ENCODE measurements at regions not wholly inside any gene's neighbourhood (a gene's known extent, or its start where the extent isn't known, plus 50 kb on each side); places are given as distances from the start of the nearest gene placed in this dataset.
"Not testable (repeated sequence)": the region's sequence is repeated elsewhere in the genome, so short reads cannot be mapped to it uniquely, and the experiment has no call there.

DNA sequence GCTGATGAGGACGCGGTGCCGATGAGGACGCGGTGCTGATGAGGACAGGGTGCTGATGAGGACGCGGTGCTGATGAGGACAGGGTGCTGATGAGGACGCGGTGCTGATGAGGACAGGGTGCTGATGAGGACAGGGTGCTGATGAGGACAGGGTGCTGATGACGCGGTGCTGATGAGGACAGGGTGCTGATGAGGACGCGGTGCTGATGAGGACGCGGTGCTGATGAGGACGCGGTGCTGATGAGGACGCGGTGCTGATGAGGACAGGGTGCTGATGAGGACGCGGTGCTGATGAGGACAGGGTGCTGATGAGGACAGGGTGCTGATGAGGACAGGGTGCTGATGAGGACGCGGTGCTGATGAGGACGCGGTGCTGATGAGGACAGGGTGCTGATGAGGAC is 399.3 kb downstream of the SMOC2 start:
- not testable (repeated sequence) for H3K4me1 ChIP-seq (ENCODE audit: control insufficient read depth in 2 of 2, insufficient read depth in 2 of 2, low read length in 2 of 2); H3K4me3 ChIP-seq (ENCODE audit: low read length in 2 of 2); H3K36me3 ChIP-seq (ENCODE audit: control insufficient read depth in 2 of 2, insufficient read depth in 2 of 2, low read length in 1 of 2); H3K27me3 ChIP-seq (ENCODE audit: control insufficient read depth in 2 of 2, insufficient read depth in 1 of 2, low read length in 1 of 2); H3K27ac ChIP-seq (ENCODE audit: low read depth in 1 of 2, low read length in 1 of 2); DNase-seq (ENCODE audit: low read depth in 6 of 9, low spot score in 9 of 9)
- peaks cover 0 to 62% of the 10 kb centered on the region in 2 donors for H3K9me3 ChIP-seq (ENCODE audit: control insufficient read depth in 2 of 2, insufficient read depth in 1 of 2, low read length in 1 of 2)
- 91% methylated on average over 19 of the region's 25 CpGs for WGBS

DNA sequence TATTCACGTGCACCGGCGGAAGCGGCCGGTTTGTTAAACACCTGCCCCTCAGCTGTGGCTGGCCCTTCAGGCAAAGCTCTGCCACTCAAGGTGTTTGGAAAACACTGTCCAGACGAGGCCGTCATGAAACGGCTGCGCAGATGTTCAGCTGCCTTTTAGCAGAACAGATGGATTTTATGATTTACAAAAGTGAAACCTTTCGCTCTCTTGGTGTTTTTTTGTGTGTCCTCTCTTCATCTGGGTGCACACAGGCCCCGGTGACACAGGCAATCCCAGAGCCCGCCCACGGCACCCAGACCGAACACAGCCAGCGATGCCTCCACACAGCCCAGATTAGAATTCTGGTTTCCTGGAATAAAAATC is 397.0 kb downstream of the SMOC2 start:
- Histone ChIP-seq H3K27ac (ENCODE audit: low read depth in 1 of 2, low read length in 1 of 2) (no peak overlapping the region), H3K4me3 (ENCODE audit: low read length in 2 of 2) (no peak overlapping the region), H3K4me1 (ENCODE audit: control insufficient read depth in 2 of 2, insufficient read depth in 2 of 2, low read length in 2 of 2) (no peaks in the 10 kb centered on the region), H3K27me3 (ENCODE audit: control insufficient read depth in 2 of 2, insufficient read depth in 1 of 2, low read length in 1 of 2) (no peaks in the 10 kb centered on the region), H3K36me3 (ENCODE audit: control insufficient read depth in 2 of 2, insufficient read depth in 2 of 2, low read length in 1 of 2) (no peaks in the 10 kb centered on the region), H3K9me3 (ENCODE audit: control insufficient read depth in 2 of 2, insufficient read depth in 1 of 2, low read length in 1 of 2) (peaks cover 0 to 50% of the 10 kb centered on the region in 2 donors)
- DNase-seq (ENCODE audit: low read depth in 6 of 9, low spot score in 9 of 9): no peak
- WGBS: 91% methylated on average over 15 of the region's 15 CpGs

DNA sequence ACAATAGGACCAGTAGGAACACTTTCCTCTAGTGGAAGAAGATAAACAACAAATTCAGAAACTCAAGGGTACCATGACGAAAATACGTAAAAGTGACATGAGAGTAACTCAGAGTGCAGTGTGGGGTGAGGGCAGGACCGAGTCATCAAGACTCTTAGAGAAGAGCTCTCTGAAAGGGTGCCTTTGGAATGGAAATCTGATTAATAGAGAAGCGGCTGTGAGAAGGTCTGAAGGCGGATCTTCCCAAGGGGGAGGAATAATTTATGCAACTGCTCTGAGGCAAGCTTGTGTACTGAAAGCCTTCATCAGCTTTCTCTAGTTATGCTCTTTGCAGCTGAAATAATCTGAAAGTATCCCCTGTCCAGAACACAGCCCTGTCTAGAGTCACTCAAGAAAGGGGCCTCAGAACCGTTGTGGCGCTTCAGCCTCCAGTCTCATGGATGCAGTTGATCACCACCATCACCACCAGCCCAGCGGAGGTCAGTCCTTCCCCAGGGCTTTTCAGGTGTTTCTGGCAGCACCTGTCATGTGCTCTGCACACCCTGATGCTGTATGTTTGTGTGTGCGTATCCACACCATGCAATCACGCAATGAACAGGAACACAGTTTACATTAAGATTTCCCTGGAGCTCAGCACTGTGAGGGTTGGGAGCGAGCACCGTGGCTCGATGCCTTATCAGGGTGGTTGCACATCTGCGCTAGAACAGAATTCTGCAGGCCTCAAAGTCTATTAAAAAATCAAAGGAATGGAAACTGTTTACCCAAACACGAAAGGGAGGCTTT is 396.5 kb downstream of the SMOC2 start:
- WGBS: 79% methylated on average over 15 of the region's 15 CpGs
- Histone ChIP-seq H3K4me1 (ENCODE audit: control insufficient read depth in 2 of 2, insufficient read depth in 2 of 2, low read length in 2 of 2) (no peaks in the 10 kb centered on the region), H3K36me3 (ENCODE audit: control insufficient read depth in 2 of 2, insufficient read depth in 2 of 2, low read length in 1 of 2) (no peaks in the 10 kb centered on the region), H3K27me3 (ENCODE audit: control insufficient read depth in 2 of 2, insufficient read depth in 1 of 2, low read length in 1 of 2) (no peaks in the 10 kb centered on the region), H3K4me3 (ENCODE audit: low read length in 2 of 2) (no peak overlapping the region), H3K27ac (ENCODE audit: low read depth in 1 of 2, low read length in 1 of 2) (no peak overlapping the region), H3K9me3 (ENCODE audit: control insufficient read depth in 2 of 2, insufficient read depth in 1 of 2, low read length in 1 of 2) (peaks cover 0 to 45% of the 10 kb centered on the region in 2 donors)
- no peak for DNase-seq (ENCODE audit: low read depth in 6 of 9, low spot score in 9 of 9)

DNA sequence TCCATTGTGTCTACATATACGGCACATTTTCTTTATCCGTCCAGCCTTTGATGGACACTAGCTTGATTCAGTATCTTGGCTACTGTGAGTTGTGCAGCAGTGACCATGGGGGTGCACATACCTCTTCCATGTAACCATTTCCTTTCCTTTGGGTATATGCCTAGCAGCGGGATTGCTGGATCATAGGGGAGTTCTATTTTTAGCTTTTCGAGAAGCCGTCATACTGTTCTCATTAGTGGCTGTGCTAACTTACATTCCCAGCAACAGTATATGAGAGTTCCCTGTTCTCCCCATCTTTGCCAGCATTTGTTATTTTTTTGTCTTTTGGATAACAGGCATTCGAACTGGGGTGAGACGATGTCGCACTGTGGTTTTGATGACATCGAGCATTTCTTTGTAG is 395.0 kb downstream of the SMOC2 start:
- peaks cover 0 to 31% of the 10 kb centered on the region in 2 donors for H3K9me3 ChIP-seq (ENCODE audit: control insufficient read depth in 2 of 2, insufficient read depth in 1 of 2, low read length in 1 of 2)
- H3K4me1 ChIP-seq (ENCODE audit: control insufficient read depth in 2 of 2, insufficient read depth in 2 of 2, low read length in 2 of 2): no peaks in the 10 kb centered on the region
- H3K4me3 ChIP-seq (ENCODE audit: low read length in 2 of 2): no peak overlapping the region
- no peaks in the 10 kb centered on the region for H3K27me3 ChIP-seq (ENCODE audit: control insufficient read depth in 2 of 2, insufficient read depth in 1 of 2, low read length in 1 of 2)
- no peak for DNase-seq (ENCODE audit: low read depth in 6 of 9, low spot score in 9 of 9)
- no peaks in the 10 kb centered on the region for H3K36me3 ChIP-seq (ENCODE audit: control insufficient read depth in 2 of 2, insufficient read depth in 2 of 2, low read length in 1 of 2)
- no peak overlapping the region for H3K27ac ChIP-seq (ENCODE audit: low read depth in 1 of 2, low read length in 1 of 2)
- 97% methylated on average over 9 of the region's 9 CpGs for WGBS

DNA sequence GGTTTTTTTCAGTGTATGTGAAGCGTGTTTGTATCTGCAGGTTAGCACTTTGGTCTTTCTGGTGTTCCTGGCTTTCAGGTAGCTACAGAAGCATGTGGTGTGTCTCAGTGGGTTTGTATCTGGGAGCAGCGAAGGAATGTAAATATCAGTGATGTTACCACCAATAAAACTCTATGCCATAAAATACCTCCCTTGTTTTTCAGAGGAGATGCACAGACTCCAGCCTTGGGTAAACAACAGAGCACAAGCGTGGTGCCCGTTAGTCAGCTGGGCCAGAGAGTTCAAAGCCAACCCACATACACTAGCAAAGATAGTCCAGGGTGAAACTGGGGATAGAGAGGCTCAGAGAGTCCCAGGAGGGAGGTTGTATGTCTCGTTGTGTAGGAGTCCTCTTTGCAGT is 393.8 kb downstream of the SMOC2 start:
- H3K4me3 ChIP-seq (ENCODE audit: low read length in 2 of 2): no peak overlapping the region
- no peak for DNase-seq (ENCODE audit: low read depth in 6 of 9, low spot score in 9 of 9)
- no peak overlapping the region for H3K27ac ChIP-seq (ENCODE audit: low read depth in 1 of 2, low read length in 1 of 2)
- 75% methylated on average over 5 of the region's 5 CpGs for WGBS
- no peaks in the 10 kb centered on the region for H3K27me3 ChIP-seq (ENCODE audit: control insufficient read depth in 2 of 2, insufficient read depth in 1 of 2, low read length in 1 of 2)
- no peaks in the 10 kb centered on the region for H3K36me3 ChIP-seq (ENCODE audit: control insufficient read depth in 2 of 2, insufficient read depth in 2 of 2, low read length in 1 of 2)
- H3K4me1 ChIP-seq (ENCODE audit: control insufficient read depth in 2 of 2, insufficient read depth in 2 of 2, low read length in 2 of 2): no peaks in the 10 kb centered on the region
- peaks cover 0 to 23% of the 10 kb centered on the region in 2 donors for H3K9me3 ChIP-seq (ENCODE audit: control insufficient read depth in 2 of 2, insufficient read depth in 1 of 2, low read length in 1 of 2)

DNA sequence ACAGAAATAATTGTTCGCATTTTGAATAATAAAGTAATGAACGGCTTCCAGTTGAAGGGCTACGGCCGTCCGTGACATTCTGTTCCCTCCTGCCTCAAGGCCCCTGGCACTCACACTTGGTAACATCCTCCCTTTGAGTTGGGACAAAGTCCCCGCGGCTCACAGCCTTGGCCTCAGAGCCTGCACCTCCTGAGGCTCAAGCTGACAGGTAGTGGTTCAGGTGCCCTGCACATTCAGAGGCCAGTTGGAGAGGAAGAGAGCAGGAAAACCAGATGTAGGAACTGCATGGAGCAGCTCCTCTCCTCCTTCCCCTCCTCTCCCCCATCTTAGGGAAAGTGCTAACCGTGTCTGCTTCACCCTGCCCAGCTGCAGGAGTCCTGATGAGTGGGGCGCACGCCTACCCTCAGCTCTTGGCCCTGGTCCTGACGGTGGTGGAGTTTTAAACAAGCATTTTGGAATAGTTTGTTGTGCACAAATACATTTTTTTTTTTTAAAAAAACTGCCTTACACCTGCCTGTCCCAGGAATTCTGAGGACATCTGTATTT is 393.1 kb downstream of the SMOC2 start:
- DNase-seq (ENCODE audit: low read depth in 6 of 9, low spot score in 9 of 9): no peak
- no peaks in the 10 kb centered on the region for H3K36me3 ChIP-seq (ENCODE audit: control insufficient read depth in 2 of 2, insufficient read depth in 2 of 2, low read length in 1 of 2)
- no peak overlapping the region for H3K4me3 ChIP-seq (ENCODE audit: low read length in 2 of 2)
- H3K27ac ChIP-seq (ENCODE audit: low read depth in 1 of 2, low read length in 1 of 2): no peak overlapping the region
- peaks cover 0 to 16% of the 10 kb centered on the region in 2 donors for H3K9me3 ChIP-seq (ENCODE audit: control insufficient read depth in 2 of 2, insufficient read depth in 1 of 2, low read length in 1 of 2)
- no peaks in the 10 kb centered on the region for H3K27me3 ChIP-seq (ENCODE audit: control insufficient read depth in 2 of 2, insufficient read depth in 1 of 2, low read length in 1 of 2)
- 75% methylated on average over 11 of the region's 11 CpGs for WGBS
- H3K4me1 ChIP-seq (ENCODE audit: control insufficient read depth in 2 of 2, insufficient read depth in 2 of 2, low read length in 2 of 2): no peaks in the 10 kb centered on the region

DNA sequence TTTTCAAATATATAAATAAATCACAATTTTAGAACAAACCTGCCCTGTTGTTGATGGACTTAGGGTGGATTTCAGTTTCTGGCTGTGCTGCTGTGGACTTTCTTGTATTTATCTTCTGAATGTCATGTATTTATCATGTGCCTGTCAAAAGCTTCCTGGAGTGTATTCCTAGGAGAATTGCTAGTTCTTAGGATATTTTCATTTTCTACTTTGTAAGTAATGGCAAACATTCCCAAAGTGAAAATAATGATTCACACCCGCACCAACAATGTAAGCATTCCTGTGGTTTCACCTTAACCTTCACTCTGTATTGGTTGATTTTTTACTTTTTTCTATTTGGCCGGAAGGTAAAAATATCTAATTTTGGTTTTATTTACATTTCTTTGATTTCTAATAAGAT is 387.8 kb downstream of the SMOC2 start:
- WGBS: 91% methylated on average over 2 of the region's 2 CpGs

DNA sequence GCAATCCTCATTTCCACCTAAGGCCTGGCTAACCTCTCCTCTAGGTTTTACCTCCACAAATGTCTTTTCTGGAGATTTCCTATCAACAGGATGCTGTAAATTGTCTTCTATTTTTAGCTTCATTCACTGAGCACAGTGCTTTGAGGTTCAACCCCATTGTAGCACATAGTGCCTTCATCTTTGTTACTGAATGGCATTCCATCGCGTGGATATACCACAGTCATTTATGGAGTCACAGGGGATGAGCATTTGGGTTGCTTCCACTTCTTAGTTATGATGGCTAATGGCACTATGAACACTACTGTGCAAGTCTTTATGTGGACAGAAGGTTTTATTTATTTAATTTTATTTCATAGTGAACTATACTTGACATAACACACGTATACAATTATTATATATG is 387.1 kb downstream of the SMOC2 start:
- DNase-seq (ENCODE audit: low read depth in 6 of 9, low spot score in 9 of 9): no peak
- Histone ChIP-seq H3K4me1 (ENCODE audit: control insufficient read depth in 2 of 2, insufficient read depth in 2 of 2, low read length in 2 of 2) (no peaks in the 10 kb centered on the region), H3K4me3 (ENCODE audit: low read length in 2 of 2) (no peak overlapping the region), H3K36me3 (ENCODE audit: control insufficient read depth in 2 of 2, insufficient read depth in 2 of 2, low read length in 1 of 2) (no peaks in the 10 kb centered on the region), H3K9me3 (ENCODE audit: control insufficient read depth in 2 of 2, insufficient read depth in 1 of 2, low read length in 1 of 2) (peaks cover 0 to 25% of the 10 kb centered on the region in 2 donors), H3K27me3 (ENCODE audit: control insufficient read depth in 2 of 2, insufficient read depth in 1 of 2, low read length in 1 of 2) (no peaks in the 10 kb centered on the region), H3K27ac (ENCODE audit: low read depth in 1 of 2, low read length in 1 of 2) (no peak overlapping the region)
- WGBS: 92% methylated on average over 3 of the region's 3 CpGs

More for the DNA sequence above, 387.8 kb downstream of the SMOC2 start:
- DNase-seq (ENCODE audit: low read depth in 6 of 9, low spot score in 9 of 9): no peak
- no peaks in the 10 kb centered on the region for H3K4me1 ChIP-seq (ENCODE audit: control insufficient read depth in 2 of 2, insufficient read depth in 2 of 2, low read length in 2 of 2)
- H3K27ac ChIP-seq (ENCODE audit: low read depth in 1 of 2, low read length in 1 of 2): no peak overlapping the region
- no peaks in the 10 kb centered on the region for H3K36me3 ChIP-seq (ENCODE audit: control insufficient read depth in 2 of 2, insufficient read depth in 2 of 2, low read length in 1 of 2)
- peaks cover 0 to 22% of the 10 kb centered on the region in 2 donors for H3K9me3 ChIP-seq (ENCODE audit: control insufficient read depth in 2 of 2, insufficient read depth in 1 of 2, low read length in 1 of 2)
- no peaks in the 10 kb centered on the region for H3K27me3 ChIP-seq (ENCODE audit: control insufficient read depth in 2 of 2, insufficient read depth in 1 of 2, low read length in 1 of 2)
- H3K4me3 ChIP-seq (ENCODE audit: low read length in 2 of 2): no peak overlapping the region

DNA sequence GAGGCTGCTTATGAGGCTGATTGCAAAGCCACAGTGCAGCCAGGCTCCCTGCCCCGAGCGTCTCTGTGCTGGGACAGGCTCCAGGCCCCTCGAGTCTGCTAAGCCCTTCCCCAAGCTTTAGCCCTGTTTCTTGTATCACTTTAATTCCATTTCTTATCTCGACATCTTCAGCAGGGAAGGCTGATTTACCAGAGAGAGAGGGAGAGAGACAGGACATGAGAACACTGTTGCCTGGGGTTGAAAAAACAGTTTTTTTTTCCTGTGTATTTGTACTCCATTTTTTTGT is 386.5 kb downstream of the SMOC2 start:
- H3K9me3 ChIP-seq (ENCODE audit: control insufficient read depth in 2 of 2, insufficient read depth in 1 of 2, low read length in 1 of 2): peaks cover 0 to 26% of the 10 kb centered on the region in 2 donors
- DNase-seq (ENCODE audit: low read depth in 6 of 9, low spot score in 9 of 9): no peak
- 80% methylated on average over 4 of the region's 4 CpGs for WGBS

More for the DNA sequence above, 386.5 kb downstream of the SMOC2 start:
- Histone ChIP-seq H3K27ac (ENCODE audit: low read depth in 1 of 2, low read length in 1 of 2) (no peak overlapping the region), H3K27me3 (ENCODE audit: control insufficient read depth in 2 of 2, insufficient read depth in 1 of 2, low read length in 1 of 2) (no peaks in the 10 kb centered on the region), H3K36me3 (ENCODE audit: control insufficient read depth in 2 of 2, insufficient read depth in 2 of 2, low read length in 1 of 2) (no peaks in the 10 kb centered on the region), H3K4me1 (ENCODE audit: control insufficient read depth in 2 of 2, insufficient read depth in 2 of 2, low read length in 2 of 2) (no peaks in the 10 kb centered on the region), H3K4me3 (ENCODE audit: low read length in 2 of 2) (no peak overlapping the region)

Measured in thymus (tissue), 11 donors.